DMS114 treated with DMSO at 0.1 percent for 48 hours (cell line): ENCODE measurements at regions not wholly inside any gene's neighbourhood (a gene's known extent, or its start where the extent isn't known, plus 50 kb on each side); places are given as distances from the start of the nearest gene placed in this dataset.
A peak's percentile ranks its signal among the peaks of the same experiment; 100 is the strongest.
"Not testable (repeated sequence)": the region's sequence is repeated elsewhere in the genome, so short reads cannot be mapped to it uniquely, and the experiment has no call there.

Source experiments
- DNase-seq: peaks from one replicate; lab custom pipeline; 2025; ENCODE audit not compliant: unreplicated experiment; lab: John Stamatoyannopoulos, UW

DNA sequence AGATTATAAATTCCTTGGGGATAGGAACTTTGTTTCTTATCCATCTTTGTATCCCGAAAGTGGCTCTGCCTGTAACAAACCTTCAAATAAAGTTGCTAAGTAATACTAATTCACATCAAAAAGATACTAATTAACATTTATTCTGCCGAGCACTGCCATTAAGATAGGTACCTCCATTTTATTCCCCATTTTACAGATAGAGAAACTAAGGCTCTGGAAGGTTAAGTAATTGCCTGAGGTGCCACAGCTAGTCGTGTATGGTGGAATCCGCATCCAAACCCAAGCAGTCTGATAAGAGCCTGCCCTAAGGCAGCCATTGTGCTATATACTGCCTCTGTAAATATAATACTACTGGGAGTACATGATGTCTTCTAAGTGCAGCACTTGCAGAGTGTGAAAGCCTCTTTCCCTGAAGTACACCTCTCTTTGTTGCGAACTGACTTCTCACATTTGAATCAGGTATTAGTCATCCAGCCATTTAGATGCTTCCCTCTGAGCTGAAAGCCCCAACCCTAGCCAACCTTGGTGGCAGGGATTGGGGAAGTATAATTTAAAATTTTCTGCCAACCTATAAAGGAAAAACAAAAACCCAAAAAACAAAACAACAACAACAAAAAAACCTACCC, 78.5 kb upstream of the CHD2 start:
- no peak for DNase-seq

DNA sequence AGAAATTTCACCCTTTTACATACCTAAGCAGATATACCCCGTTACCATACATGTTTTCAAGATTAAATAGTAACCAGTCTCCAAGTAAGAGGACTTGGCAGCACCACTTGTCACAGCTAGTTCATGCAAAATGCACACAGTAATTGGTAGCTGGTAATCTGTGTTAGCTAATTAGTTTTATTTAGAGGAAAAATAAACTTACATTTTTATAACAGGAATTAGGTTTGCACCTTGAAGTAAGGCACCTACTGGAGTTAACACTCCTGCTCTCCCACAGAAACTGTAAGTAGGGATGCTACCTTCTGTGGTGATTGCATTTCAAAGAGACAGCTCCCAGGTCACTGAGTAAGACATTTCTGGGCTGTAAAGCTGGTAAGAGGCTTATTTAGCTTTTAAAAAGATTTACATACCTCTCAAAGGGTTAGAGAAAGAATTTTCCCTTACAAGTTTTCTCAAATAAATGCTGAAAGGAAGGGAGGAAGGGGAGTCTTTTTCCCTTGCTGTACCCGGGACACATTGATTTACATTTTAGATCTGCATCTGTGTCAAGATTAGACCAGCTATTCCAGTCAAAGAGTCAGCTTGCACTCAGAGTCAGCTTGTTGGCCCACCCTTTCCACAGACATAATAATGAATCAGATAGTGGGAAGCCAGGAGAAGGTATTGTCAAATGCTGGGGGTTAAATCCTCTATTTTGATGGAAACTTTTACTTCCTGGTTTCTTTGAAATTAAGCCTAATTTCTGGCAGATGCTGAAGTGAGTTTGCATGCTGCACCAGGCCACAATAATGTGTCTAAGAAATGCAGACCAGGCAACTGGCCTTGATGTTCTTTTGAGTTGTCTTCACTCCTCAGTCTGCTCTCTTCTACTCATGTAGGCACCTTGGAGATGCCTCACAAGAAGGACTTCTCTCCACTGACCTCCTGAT, 77.6 kb upstream of the CHD2 start:
- DNase-seq: no peak

DNA sequence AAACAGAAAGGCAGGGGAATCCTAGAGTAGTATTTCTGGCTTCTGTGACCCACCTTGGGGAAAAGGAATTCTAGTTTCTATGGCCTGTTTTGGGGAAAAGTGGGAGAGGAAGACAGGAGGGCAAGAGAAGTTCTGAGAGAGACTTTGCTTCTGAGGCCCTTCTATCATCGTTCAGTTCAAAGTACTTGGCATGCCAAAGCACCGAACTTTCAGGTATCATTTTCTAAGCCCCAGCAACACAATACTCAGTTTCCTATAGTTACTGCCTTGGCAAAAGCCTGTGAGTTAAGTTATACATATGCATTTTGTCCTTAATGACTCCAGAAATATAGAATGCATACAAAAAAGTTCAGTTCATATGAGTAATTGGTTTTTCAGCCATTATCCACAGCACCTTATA, 74.1 kb upstream of the CHD2 start:
- no peak for DNase-seq

DNA sequence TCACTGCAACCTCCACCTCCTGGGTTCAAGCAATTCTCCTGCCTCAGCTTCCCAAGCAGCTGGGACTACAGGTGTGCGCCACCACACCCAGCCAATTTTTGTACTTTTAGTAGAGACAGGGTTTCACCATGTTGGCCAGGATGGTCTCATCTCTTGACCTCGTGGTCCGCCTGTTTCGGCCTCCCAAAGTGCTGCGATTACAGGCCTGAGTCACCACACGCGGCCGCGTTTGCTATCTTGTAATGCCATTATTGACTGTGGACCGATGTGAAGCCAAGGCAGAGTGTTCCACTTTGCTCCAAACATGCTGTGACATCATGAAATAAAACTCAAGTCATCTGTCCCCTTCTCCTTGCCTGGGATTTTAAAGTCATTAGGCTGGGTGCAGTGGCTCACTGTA, 72.1 kb upstream of the CHD2 start:
- not testable (repeated sequence) for DNase-seq

DNA sequence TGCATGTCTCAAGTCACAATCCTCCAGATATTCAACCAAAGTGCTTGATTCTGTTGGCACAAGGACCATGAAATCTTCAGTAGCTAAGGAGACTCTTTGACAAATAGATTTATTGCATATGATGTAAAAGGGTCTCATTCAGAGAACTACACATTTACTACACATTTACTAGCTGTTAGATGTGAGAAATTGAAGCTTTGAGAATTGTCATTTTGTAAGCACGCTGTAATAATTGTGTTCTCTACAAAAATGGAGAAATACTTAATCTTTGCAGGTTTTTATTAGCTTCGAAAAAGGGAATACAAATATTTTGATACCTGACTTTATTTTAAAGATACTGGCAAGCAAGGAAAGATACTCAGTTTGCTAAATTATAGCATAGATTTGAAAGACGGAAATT, 70.2 kb upstream of the CHD2 start:
- DNase-seq: no peak

DNA sequence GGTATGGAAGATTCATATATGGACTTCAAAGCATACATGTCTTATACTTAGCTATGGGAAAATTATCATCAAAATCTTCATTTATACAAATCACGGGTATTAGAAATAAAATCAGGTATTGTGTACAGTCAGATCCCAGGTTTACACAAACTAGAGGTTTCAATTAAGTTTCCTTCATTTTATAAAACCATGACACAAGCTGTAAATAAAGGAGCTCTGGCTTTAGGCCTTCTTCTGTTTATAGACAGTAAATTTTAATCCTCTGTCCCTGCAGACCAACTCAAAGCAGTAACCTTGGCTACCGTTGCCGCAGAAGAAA, 68.8 kb upstream of the CHD2 start:
- no peak for DNase-seq

DNA sequence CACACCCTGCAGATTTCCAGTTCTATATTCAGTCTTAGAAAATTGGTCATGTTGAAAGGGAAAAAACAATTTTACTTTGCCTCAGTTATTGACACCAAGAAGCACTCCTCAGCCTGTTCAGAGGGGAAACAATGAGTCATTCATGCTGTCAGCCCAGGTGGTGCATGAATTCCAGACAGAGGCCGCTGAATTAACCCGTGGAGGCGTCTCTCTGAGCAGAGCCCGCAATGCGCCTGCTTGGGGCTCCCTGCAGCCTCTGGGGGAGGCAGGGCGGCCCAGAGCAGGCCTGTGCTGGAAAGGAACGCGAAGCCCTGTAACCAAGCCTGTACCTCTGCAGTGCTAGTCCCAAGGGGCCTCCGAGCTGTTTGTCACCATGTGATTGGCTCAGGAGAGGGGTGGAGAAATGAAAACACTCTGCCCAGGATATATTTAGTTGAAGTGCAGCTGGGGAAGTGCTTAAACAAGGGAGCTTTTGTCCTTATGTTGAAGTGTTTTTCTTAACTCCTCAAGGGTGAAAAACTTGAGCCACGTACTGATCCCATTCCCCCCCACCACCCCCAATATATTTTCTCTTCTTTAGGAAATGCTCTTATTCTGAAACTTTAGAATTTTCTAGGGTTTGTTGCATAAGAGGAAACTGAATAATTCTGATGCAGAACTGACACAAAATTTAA, 68.3 kb upstream of the CHD2 start:
- peak; percentile 88 for DNase-seq

DNA sequence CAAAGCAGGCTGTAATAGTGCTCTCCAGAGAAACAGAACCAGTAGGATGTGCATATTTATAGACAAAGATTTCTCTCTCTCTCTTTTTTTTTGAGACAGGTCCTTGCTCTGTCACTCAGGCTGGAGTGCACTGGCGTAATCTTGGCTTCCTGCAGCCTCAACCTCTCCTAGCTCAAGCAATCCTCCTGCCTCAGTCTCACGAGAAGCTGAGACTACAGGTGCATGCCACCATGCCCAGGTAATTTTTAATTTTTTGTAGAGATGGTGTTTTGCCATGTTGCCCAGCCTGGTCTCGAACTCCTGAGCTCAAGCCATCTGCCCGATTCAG, 67.1 kb upstream of the CHD2 start:
- no peak for DNase-seq

DNA sequence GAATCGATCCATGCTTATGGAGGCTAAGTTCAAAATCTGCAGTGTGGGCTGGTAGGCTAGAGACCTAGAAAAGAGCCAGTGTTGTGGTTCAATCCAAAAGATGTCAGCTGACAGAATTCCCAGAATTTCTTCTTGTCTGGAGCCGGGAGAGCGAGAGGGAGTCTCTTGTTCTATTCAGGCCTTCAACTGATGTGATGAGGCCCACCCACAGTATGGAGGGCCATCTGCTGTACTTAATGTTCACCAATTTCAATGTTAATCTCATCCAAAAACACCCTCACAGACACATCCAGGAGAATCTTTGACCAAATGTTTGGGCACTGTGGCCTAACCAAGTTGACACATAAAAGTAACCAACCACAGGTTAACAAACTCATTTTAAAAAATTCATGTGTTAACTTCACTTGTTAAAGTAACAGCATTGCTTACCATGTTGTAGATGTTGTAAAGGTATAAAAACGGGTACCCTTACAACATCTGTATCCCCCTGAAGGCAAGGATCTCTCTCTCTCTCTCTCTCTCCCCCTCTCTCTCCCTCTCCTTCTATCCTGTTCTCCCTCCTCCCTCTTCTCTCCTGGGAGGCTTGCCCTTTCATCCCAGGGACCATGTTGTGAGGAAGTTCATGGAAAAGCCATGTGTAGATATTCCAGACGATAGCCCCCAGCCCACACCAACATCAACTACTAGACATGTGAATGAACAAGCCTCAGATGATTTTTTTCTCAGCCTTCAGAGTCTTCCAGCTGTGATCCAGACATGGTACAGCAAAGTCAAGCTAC, 66.4 kb upstream of the CHD2 start:
- DNase-seq: no peak

DNA sequence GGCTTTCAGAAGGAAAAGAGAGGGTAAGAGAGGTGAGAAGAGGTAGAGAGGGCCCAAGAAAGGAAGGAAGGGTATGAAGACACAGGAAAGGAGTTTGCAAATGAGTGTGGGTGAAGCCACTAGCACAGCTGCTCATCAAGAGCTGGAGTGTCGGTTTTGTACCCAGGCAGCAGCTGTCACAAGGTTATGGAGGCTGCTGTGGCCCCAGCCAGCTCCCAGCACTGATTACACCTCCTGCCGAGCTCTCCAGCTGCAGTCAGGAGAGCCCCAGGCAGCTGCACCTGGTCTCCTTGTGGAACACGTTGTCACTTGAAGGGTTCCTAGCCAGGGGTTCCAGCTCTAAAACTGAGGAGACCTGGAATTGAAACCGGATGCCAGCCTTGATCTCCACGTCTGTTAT, 60.4 kb upstream of the CHD2 start:
- DNase-seq: no peak

DNA sequence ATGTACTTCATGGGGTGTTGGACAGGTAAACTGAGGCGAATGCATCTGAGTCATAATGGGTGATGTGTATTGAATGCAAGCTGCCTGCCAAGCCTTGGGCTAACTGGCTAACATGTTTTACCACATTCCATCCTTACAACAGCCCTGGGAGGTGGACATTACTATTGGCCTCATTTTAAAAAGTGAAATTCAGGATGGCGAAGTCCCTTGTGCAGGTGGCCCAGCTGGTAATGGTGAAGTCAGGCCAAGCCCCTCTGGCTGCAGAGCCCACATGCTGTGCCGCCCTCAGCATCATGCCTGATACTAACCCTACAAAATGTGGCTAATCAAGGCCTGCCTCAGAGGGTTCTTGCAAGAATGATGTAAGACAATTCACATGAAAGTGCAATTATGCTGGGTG, 60.0 kb upstream of the CHD2 start:
- no peak for DNase-seq

DNA sequence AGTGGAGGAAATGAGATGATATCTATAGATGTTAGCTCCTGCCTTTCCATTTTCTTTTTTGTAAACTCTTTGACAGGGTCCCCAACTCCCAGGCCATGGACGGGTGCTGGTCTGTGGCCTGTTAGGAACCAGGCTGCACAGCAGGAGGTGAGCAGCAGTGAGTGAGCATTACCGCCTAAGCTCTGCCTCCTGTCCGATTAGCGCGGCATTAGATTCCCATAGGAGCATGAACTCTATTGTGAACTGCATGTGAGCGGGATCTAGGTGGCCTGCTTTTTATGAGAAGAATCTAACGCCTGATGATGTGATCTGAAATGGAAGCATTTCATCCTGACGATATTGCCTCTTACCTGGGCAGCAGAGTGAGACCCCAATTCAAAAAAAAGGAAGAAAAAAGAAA, 56.8 kb upstream of the CHD2 start:
- DNase-seq: no peak

DNA sequence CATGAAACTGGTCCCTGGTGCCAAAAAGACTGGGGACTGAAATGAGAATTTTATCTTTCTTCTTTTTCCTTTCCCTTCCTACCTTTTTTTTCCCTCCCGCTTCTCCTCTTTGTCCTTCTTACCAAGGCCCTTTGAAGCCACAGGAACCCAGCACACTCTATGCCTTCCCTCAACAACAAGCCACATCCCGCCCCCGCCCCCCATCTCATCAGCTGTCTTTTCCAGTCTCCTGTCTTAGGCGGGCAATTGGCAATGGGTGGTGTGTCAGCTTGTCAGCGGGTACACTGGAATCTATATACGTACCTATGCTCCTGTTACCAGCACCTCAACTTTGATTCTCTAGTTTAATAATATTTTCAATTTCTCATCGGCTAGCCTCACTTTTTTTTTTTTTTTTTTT, 56.3 kb upstream of the CHD2 start:
- no peak for DNase-seq

DNA sequence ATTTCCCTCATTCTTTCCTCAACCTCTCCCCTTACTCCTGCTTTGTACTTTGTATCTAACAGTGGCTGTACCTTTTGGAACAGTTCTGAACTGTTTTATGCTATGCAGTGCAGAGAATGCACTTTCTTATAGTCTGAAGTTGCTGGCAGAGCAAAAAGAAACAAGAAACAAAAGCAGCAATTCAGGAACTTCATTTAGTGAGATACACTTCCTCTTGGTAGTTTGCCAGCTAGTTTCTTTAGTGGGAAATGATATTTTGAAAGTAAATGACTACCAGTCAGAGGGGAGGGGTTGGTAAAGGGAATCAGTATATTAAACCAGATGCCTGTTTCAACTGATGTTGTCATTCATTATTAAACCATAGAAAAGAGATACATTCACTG, 55.0 kb upstream of the CHD2 start:
- no peak for DNase-seq

DNA sequence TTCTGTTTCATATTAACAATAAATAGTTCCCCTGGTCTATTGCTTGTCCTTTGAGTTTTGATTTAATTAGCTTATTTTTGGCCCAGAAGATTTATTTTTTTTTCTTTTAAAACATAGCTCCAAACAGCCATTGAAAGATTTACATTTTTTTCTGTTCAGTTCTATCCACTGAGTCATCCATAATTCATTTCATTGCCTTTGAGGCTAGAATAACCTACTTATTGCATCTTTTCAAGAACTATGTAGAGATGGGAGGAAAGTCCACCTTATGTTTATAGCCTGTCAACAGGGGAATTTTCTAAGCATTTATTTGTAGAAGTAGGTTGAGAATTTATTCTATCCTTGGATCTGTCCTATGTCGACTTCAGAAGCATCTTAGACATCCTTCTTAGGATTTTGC, 53.4 kb upstream of the CHD2 start:
- DNase-seq: no peak

DNA sequence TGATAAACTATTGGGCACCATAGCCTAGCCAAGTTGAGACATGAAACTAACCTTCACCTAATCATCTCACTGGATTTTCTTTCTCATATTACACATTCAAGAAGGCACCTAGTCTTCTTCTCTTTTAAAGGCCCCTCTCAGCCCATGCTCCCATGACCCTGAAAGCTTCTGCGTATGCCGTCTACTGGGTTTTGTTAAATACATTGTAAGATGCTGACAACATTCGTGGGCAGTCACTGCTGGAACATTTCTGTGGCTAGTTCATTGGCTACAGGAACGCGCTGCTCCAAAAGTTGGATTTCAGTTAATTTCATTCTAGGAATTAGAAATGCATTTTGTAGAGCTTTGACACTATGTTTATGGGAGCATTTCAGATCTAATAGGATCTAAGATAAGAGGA, 52.3 kb upstream of the CHD2 start:
- no peak for DNase-seq

DNA sequence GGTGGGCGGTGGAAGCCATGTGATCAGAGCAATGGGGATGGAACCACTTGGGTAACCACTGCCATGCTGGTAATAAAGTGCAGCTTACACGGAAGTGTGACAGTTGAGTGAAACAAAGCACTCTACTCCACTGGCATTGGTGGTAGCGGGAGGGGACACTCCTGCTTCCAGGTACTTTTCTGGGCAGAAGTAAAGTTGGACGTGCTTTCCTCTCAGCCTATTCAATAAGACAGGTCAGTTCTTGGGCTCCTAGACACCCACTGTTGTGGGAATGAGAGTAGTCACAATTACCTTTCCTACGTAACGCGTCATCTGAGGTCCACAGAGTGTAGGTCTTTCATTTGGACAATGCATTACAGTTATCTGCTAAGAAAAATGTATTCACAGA, 51.7 kb upstream of the CHD2 start:
- DNase-seq: no peak

DNA sequence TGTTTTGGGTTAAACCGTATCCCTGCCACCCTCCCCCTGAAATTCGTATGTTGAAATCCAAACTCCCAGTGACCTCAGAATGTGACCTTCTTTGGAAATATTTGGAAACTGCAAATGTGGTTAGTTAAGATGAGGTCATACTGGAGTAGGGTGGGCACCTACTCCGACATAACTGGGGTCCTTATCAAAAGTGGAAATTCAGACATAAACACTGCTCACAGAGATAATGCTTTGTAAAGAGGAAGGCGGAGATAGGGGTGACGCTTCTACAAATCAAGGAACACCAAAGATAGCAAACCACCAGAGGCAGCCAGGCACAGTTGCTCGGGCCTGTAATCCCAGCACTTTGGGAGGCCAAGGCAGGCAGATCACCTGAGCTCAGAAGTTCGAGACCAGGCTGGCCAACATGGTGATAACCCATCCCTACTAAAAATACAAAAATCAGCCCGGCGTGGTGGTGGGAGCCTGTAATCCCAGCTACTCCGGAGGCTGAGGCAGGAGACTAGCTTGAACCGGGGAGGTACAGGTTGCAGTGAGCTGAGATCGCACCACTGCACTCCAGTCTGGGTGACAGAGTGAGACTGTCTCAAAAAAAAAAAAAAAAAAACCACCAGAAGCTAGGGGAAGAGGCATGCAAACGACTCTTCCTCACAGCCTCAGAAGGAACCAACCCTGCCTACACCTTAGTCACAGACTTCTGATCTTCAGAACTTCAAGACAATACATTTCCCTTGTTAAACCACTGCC, 51.1 kb upstream of the CHD2 start:
- DNase-seq: no peak

DNA sequence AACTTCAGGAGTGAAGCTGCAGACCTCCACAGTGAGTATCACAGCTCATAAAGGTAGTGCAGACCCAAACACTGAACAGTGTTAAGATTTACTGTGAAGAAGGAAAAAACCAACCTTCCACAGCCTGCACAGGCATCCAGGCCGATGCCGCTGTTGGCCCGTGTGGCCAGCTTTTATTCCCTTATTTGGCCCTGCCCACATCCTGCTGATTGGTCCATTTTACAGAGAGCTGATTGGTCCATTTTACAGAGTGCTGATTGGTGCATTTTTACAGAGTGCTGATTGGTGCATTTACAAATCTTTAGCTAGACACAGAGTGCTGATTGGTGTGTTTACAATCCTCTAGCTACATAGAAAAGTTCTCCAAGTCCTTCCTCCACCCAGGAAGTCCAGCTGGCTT, 49.9 kb upstream of the CHD2 start:
- not testable (repeated sequence) for DNase-seq
